ENCODE measurements at regions not wholly inside any gene's neighbourhood (a gene's known extent, or its start where the extent isn't known, plus 50 kb on each side); places are given as distances from the start of the nearest gene placed in this dataset.

DNA sequence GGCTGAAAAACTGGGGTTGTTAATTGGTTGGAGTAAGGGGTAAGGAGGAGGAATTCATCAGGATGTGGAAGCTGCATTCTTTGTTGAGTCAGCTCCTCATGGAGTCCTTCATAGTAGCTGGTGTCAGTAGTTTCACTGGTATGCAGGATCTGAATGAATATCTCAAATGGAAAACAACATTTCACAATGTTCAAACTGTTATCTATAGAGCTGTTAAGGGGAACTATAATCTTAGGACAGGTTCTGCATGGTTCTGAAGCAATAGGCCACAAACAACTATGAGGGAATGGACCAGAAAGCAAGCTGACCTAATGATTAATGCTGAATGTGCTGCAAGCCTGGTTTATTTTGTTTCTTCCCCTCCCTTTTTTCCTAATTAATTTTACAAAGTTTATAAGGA, 225.8 kb downstream of the IPMK start:
- no peak for DNase-seq (ENCODE audit: low read depth)
- TF ChIP-seq, protein P1, sequence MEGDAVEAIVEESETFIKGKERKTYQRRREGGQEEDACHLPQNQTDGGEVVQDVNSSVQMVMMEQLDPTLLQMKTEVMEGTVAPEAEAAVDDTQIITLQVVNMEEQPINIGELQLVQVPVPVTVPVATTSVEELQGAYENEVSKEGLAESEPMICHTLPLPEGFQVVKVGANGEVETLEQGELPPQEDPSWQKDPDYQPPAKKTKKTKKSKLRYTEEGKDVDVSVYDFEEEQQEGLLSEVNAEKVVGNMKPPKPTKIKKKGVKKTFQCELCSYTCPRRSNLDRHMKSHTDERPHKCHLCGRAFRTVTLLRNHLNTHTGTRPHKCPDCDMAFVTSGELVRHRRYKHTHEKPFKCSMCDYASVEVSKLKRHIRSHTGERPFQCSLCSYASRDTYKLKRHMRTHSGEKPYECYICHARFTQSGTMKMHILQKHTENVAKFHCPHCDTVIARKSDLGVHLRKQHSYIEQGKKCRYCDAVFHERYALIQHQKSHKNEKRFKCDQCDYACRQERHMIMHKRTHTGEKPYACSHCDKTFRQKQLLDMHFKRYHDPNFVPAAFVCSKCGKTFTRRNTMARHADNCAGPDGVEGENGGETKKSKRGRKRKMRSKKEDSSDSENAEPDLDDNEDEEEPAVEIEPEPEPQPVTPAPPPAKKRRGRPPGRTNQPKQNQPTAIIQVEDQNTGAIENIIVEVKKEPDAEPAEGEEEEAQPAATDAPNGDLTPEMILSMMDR (conservative IDR thresholded peaks at IDR 0.05; ENCODE audit: low read depth, low read length), result no peak
- H3K4me3 ChIP-seq (ENCODE audit: low read depth, low read length), result no peak overlapping the region

DNA sequence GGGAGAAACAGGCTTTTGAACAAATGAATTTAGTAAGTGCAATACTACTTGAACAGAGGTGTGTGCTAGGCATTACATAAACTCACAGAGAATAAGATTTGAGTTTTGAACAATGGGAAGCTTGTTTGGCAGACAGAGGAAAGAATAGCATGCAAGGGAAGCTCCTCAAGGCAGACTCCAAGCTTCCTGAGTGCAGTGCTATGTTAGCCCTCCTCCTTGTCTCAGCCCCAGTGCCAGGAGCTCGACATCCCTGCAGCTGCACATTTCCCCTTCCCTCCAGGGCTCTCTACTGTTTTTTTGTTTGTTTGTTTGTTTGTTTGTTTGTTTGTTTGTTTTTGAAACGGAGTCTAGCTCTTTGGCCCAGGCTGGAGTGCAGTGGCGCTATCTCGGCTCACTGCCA, 237.5 kb downstream of the IPMK start:
- DNase-seq (ENCODE audit: low read depth), result no peak
- TF ChIP-seq, protein P1 (conservative IDR thresholded peaks at IDR 0.05; ENCODE audit: low read depth, low read length), result no peak
- no peak overlapping the region for H3K4me3 ChIP-seq (ENCODE audit: low read depth, low read length)

DNA sequence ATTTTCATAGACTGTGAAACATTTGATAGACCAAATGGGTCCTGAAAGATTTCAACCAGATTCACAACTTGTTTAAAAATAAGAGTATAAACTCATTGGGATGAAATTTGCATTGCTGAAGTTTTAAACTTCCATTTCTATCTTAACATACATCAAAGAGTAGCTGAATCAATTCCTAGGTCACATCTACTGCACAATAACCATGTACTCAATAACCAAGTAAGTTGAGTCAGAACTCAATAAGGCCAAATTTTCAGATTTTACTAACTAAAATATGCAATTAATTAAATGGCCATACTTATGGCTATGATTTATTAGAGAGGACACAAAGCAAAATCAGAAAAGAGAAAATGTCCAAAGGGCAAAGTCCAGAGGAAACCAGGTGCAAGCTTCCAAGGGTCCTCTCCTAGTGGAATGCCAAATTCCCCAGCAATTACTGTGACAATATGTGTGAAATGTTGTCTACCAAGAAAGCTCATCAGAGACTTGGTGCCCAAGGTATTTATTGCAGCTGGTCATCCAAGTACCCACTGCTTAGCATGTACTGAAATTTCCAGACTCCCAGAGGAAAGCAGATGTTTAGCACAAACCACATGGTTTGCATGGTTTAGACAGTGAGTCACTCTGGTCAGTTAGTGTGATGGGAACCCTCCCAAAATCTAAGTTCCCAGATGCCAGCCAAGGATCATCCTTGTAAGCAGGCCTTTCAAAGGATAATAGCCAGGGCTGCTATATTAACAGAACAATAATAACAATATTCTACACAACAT, 238.9 kb downstream of the IPMK start:
- TF ChIP-seq, protein P1 (conservative IDR thresholded peaks at IDR 0.05; ENCODE audit: low read depth, low read length), result no peak
- no peak for DNase-seq (ENCODE audit: low read depth)
- H3K4me3 ChIP-seq (ENCODE audit: low read depth, low read length), result no peak overlapping the region

DNA sequence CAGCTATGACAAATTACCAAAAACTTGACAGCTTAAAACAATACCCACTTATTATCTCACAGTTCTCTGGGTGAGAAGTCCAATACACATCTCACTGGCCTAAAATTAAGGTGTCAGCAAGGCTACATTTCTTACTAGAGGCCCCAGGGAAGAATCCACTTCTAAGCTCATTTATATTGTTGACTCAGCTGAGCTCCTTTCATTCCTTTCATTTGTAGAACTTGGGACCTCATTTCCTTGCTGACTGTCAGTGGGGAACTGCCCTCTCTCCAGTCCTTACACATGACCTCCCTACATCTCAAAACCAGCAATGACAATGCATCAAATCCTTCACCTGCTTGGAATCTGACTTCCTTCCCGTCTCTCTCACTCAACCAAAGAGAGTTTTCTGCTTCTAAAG, 240.3 kb downstream of the IPMK start:
- H3K4me3 ChIP-seq (ENCODE audit: low read depth, low read length), result no peak overlapping the region
- DNase-seq (ENCODE audit: low read depth), result no peak
- TF ChIP-seq, protein P1 (conservative IDR thresholded peaks at IDR 0.05; ENCODE audit: low read depth, low read length), result no peak

DNA sequence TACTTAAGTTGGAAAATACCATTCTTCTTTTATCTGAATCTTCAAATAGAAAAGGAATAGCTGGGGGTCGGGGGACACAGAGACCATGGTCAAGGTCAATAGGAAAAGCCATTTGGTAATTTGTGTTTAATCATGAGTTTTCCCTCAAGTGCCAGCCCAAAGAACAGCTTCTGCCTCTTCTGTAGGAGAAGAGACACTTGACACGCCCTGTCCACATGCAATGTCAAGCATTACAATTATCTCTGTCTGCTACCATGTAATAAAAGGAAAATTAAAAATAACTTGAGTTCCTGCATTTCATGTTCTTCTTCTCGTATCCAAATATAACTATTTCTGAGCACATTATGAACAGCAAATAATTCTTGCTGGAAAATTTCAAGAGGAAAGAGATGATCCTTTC, 241.7 kb downstream of the IPMK start:
- no peak overlapping the region for H3K4me3 ChIP-seq (ENCODE audit: low read depth, low read length)
- TF ChIP-seq, protein P1 (conservative IDR thresholded peaks at IDR 0.05; ENCODE audit: low read depth, low read length), result no peak
- no peak for DNase-seq (ENCODE audit: low read depth)

DNA sequence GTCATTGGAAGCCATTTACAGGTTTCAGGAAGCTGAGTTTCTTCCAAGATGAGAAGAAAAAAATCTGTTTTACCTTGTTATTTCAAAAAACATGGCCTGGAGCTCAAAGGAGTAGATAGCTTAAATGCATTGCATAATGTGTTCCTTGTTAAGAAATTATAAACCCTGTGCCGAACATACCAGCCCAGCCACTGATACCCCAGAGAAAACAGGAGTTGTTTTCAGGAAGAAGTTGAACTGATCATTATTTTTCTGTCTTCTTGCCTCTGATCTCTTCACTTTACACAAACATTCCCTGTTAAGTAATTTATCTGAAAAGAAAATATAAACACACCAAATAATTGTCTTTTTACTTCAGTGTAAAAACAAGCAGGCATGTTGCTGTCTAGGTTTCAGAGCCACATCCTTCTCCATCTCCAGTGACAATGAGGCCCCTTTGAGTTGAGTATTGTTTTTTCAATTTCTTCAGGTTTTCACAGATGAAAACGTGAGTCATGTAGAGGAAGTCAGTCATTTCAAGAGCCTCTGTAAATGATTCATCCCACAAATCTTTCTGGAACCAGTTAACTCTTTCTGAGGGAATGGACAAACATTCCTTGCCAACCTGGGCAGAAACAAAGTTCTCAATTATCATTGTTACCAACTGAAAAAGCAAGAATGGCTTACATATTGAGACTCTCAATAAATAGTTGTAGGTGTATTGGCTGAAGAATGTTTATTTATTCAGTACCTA, 244.2 kb downstream of the IPMK start:
- TF ChIP-seq, protein P1 (conservative IDR thresholded peaks at IDR 0.05; ENCODE audit: low read depth, low read length), result no peak
- DNase-seq (ENCODE audit: low read depth), result peak; percentile 96
- H3K4me3 ChIP-seq (ENCODE audit: low read depth, low read length), result no peak overlapping the region

Data from epithelial cell of proximal tubule (primary cell).